ENCODE measurements at regions not wholly inside any gene's neighbourhood (a gene's known extent, or its start where the extent isn't known, plus 50 kb on each side); places are given as distances from the start of the nearest gene placed in this dataset.
"Not testable (repeated sequence)": the region's sequence is repeated elsewhere in the genome, so short reads cannot be mapped to it uniquely, and the experiment has no call there.

- in situ Hi-C loops (cut with HindIII; ENCODE audit: low sequenced_read_pairs): no loop called here
Observed at GRCh38 chr4:82248903-82249632, 124.7 kb downstream of the HNRNPD start.

- in situ Hi-C loops (cut with HindIII; ENCODE audit: low sequenced_read_pairs): no loop called here
Observed at GRCh38 chr4:82247629-82248028, 126.2 kb downstream of the HNRNPD start.

GRCh38 chr4:82247171-82247570, 126.6 kb downstream of the HNRNPD start:
- in situ Hi-C loops (cut with HindIII; ENCODE audit: low sequenced_read_pairs): no loop called here

GRCh38 chr4:82241534-82241933, 132.3 kb downstream of the HNRNPD start:
- in situ Hi-C loops (cut with HindIII; ENCODE audit: low sequenced_read_pairs): no loop called here

GRCh38 chr4:82240410-82240809, 133.4 kb downstream of the HNRNPD start:
- in situ Hi-C loops (cut with HindIII; ENCODE audit: low sequenced_read_pairs): no loop called here

- in situ Hi-C loops (cut with HindIII; ENCODE audit: low sequenced_read_pairs): not testable (repeated sequence)
Observed at GRCh38 chr4:82237142-82237541, 136.6 kb downstream of the HNRNPD start.

GRCh38 chr4:82235346-82235745, 138.4 kb downstream of the HNRNPD start:
- in situ Hi-C loops (cut with HindIII; ENCODE audit: low sequenced_read_pairs): no loop called here

- in situ Hi-C loops (cut with HindIII; ENCODE audit: low sequenced_read_pairs): no loop called here
Observed at GRCh38 chr4:82232891-82233290, 140.9 kb downstream of the HNRNPD start.

GRCh38 chr4:82231806-82232205, 142.0 kb downstream of the HNRNPD start:
- in situ Hi-C loops (cut with HindIII; ENCODE audit: low sequenced_read_pairs): no loop called here

GRCh38 chr4:82230306-82230705, 143.5 kb downstream of the HNRNPD start:
- in situ Hi-C loops (cut with HindIII; ENCODE audit: low sequenced_read_pairs): no loop called here

- in situ Hi-C loops (cut with HindIII; ENCODE audit: low sequenced_read_pairs): no loop called here
Observed at GRCh38 chr4:82225030-82225429, 148.8 kb downstream of the HNRNPD start.

GRCh38 chr4:82223715-82224114, 150.1 kb downstream of the HNRNPD start:
- in situ Hi-C loops (cut with HindIII; ENCODE audit: low sequenced_read_pairs): no loop called here

GRCh38 chr4:82219346-82219745, 154.4 kb downstream of the HNRNPD start:
- in situ Hi-C loops (cut with HindIII; ENCODE audit: low sequenced_read_pairs): no loop called here

- in situ Hi-C loops (cut with HindIII; ENCODE audit: low sequenced_read_pairs): no loop called here
Observed at GRCh38 chr4:82217986-82218715, 155.6 kb downstream of the HNRNPD start.

- in situ Hi-C loops (cut with HindIII; ENCODE audit: low sequenced_read_pairs): no loop called here
Observed at GRCh38 chr4:82216219-82216618, 157.6 kb downstream of the HNRNPD start.

GRCh38 chr4:82215800-82216199, 158.0 kb downstream of the HNRNPD start:
- in situ Hi-C loops (cut with HindIII; ENCODE audit: low sequenced_read_pairs): no loop called here

- in situ Hi-C loops (cut with HindIII; ENCODE audit: low sequenced_read_pairs): no loop called here
Observed at GRCh38 chr4:82215039-82215438, 158.8 kb downstream of the HNRNPD start.

GRCh38 chr4:82213485-82214417, 160.0 kb downstream of the HNRNPD start:
- in situ Hi-C loops (cut with HindIII; ENCODE audit: low sequenced_read_pairs): no loop called here

GRCh38 chr4:82201805-82202641, 171.8 kb downstream of the HNRNPD start:
- in situ Hi-C loops (cut with HindIII; ENCODE audit: low sequenced_read_pairs): loop anchor here (5.0 to 10.0 kb wide), 2 partner anchors 360 to 797 kb away; no protein-coding TSS in a partner anchor

GRCh38 chr4:82201303-82201702, 172.5 kb downstream of the HNRNPD start:
- in situ Hi-C loops (cut with HindIII; ENCODE audit: low sequenced_read_pairs): loop anchor here (5.0 to 10.0 kb wide), 2 partner anchors 359 to 797 kb away; no protein-coding TSS in a partner anchor

All from DLD1 (cell line).